ENCODE measurements at regions not wholly inside any gene's neighbourhood (a gene's known extent, or its start where the extent isn't known, plus 50 kb on each side); places are given as distances from the start of the nearest gene placed in this dataset.

- Histone ChIP-seq H3K27me3 (ENCODE audit: control insufficient read depth in 4 of 4, insufficient read depth in 4 of 4, low read length in 3 of 4) (no peaks in the 10 kb centered on the region), H3K27ac (ENCODE audit: low read depth in 1 of 2, low read length in 2 of 2) (no peak overlapping the region), H3K4me3 (ENCODE audit: low read depth in 1 of 3, low read length in 3 of 3) (no peak overlapping the region), H3K4me1 (ENCODE audit: control insufficient read depth in 4 of 4, insufficient read depth in 4 of 4, low read length in 3 of 4) (no peaks in the 10 kb centered on the region), H3K9me3 (ENCODE audit: control insufficient read depth in 4 of 4, low read length in 3 of 4) (no peaks in the 10 kb centered on the region), H3K9ac (ENCODE audit: low read depth in 1 of 2, low read length in 2 of 2) (no peak overlapping the region), H3K36me3 (ENCODE audit: control insufficient read depth in 4 of 4, insufficient read depth in 3 of 4, low read depth in 1 of 4, low read length in 3 of 4) (no peaks in the 10 kb centered on the region)
- 90% methylated on average over 6 of the region's 6 CpGs for WGBS
- DNase-seq (ENCODE audit: low spot score), result no peak
- no peak for TF ChIP-seq HNF4G (IDR thresholded peaks at IDR 0.05)
- TF ChIP-seq MAX (IDR thresholded peaks at IDR 0.05), result no peak
- TF ChIP-seq FOXA2 (IDR thresholded peaks at IDR 0.05), result no peak
- TF ChIP-seq CTCF (IDR thresholded peaks at IDR 0.05; ENCODE audit: low read depth, low read length, missing input control), result no peak
- TF ChIP-seq JUND (IDR thresholded peaks at IDR 0.05), result no peak
- TF ChIP-seq SP1 (IDR thresholded peaks at IDR 0.05), result no peak
- TF ChIP-seq NR2F2 (IDR thresholded peaks at IDR 0.05), result no peak
- no peak for TF ChIP-seq YY1 (IDR thresholded peaks at IDR 0.05)
- TF ChIP-seq RAD21 (IDR thresholded peaks at IDR 0.05), result no peak
- no peak for TF ChIP-seq ATF3 (IDR thresholded peaks at IDR 0.05)
- TF ChIP-seq FOXA1 (IDR thresholded peaks at IDR 0.05), result no peak
- no peak for TF ChIP-seq REST (IDR thresholded peaks at IDR 0.05)
- TF ChIP-seq RXRA (IDR thresholded peaks at IDR 0.05), result no peak
- no peak for TF ChIP-seq EGR1 (IDR thresholded peaks at IDR 0.05; ENCODE audit: low read depth in 2 of 2)
- TF ChIP-seq ZBTB33 (IDR thresholded peaks at IDR 0.05), result no peak
- no peak for TF ChIP-seq TAF1 (conservative IDR thresholded peaks at IDR 0.05)
- TF ChIP-seq GABPA (IDR thresholded peaks at IDR 0.05 in 1 of 2, conservative IDR thresholded peaks at IDR 0.05 in 1 of 2), result no peak
Observed at GRCh38 chr9:107842530-107842929, 353.0 kb upstream of the KLF4 start.

- 81% methylated on average over 2 of the region's 2 CpGs for WGBS
- Histone ChIP-seq H3K9me3 (ENCODE audit: control insufficient read depth in 4 of 4, low read length in 3 of 4) (no peaks in the 10 kb centered on the region), H3K36me3 (ENCODE audit: control insufficient read depth in 4 of 4, insufficient read depth in 3 of 4, low read depth in 1 of 4, low read length in 3 of 4) (no peaks in the 10 kb centered on the region), H3K4me3 (ENCODE audit: low read depth in 1 of 3, low read length in 3 of 3) (no peak overlapping the region), H3K9ac (ENCODE audit: low read depth in 1 of 2, low read length in 2 of 2) (no peak overlapping the region), H3K4me1 (ENCODE audit: control insufficient read depth in 4 of 4, insufficient read depth in 4 of 4, low read length in 3 of 4) (no peaks in the 10 kb centered on the region), H3K27ac (ENCODE audit: low read depth in 1 of 2, low read length in 2 of 2) (no peak overlapping the region), H3K27me3 (ENCODE audit: control insufficient read depth in 4 of 4, insufficient read depth in 4 of 4, low read length in 3 of 4) (no peaks in the 10 kb centered on the region)
- no peak for DNase-seq (ENCODE audit: low spot score)
- no peak for TF ChIP-seq TAF1 (conservative IDR thresholded peaks at IDR 0.05)
- TF ChIP-seq ATF3 (IDR thresholded peaks at IDR 0.05), result no peak
- TF ChIP-seq RAD21 (IDR thresholded peaks at IDR 0.05), result no peak
- TF ChIP-seq CTCF (IDR thresholded peaks at IDR 0.05; ENCODE audit: low read depth, low read length, missing input control), result no peak
- no peak for TF ChIP-seq HNF4G (IDR thresholded peaks at IDR 0.05)
- TF ChIP-seq NR2F2 (IDR thresholded peaks at IDR 0.05), result no peak
- TF ChIP-seq JUND (IDR thresholded peaks at IDR 0.05), result no peak
- TF ChIP-seq HNF4A (conservative IDR thresholded peaks at IDR 0.05), result no peak
- TF ChIP-seq GABPA (IDR thresholded peaks at IDR 0.05 in 1 of 2, conservative IDR thresholded peaks at IDR 0.05 in 1 of 2), result no peak
- no peak for TF ChIP-seq SP1 (IDR thresholded peaks at IDR 0.05)
Observed at GRCh38 chr9:107841076-107841475, 351.5 kb upstream of the KLF4 start.
